ENCODE measurements at regions not wholly inside any gene's neighbourhood (a gene's known extent, or its start where the extent isn't known, plus 50 kb on each side); places are given as distances from the start of the nearest gene placed in this dataset.
"Not testable (repeated sequence)": the region's sequence is repeated elsewhere in the genome, so short reads cannot be mapped to it uniquely, and the experiment has no call there.

GRCh38 chr6:74720923-74721322 is 484.9 kb downstream of the COL12A1 start:
- Mint-ChIP-seq H3K4me3 (no peak overlapping the region), H3K9me3 (no peaks in the 10 kb centered on the region), H3K27me3 (no peaks in the 10 kb centered on the region), H3K27ac (no peak overlapping the region), H3K36me3 (no peaks in the 10 kb centered on the region), H3K4me1 (ENCODE audit: unreplicated experiment) (no peaks in the 10 kb centered on the region)
- TF ChIP-seq, protein P1, sequence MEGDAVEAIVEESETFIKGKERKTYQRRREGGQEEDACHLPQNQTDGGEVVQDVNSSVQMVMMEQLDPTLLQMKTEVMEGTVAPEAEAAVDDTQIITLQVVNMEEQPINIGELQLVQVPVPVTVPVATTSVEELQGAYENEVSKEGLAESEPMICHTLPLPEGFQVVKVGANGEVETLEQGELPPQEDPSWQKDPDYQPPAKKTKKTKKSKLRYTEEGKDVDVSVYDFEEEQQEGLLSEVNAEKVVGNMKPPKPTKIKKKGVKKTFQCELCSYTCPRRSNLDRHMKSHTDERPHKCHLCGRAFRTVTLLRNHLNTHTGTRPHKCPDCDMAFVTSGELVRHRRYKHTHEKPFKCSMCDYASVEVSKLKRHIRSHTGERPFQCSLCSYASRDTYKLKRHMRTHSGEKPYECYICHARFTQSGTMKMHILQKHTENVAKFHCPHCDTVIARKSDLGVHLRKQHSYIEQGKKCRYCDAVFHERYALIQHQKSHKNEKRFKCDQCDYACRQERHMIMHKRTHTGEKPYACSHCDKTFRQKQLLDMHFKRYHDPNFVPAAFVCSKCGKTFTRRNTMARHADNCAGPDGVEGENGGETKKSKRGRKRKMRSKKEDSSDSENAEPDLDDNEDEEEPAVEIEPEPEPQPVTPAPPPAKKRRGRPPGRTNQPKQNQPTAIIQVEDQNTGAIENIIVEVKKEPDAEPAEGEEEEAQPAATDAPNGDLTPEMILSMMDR (conservative IDR thresholded peaks at IDR 0.05): no peak
- DNase-seq (ENCODE audit: extremely low spot score, unreplicated experiment): no peak

GRCh38 chr6:74717591-74717990 is 488.3 kb downstream of the COL12A1 start:
- TF ChIP-seq, protein P1 (conservative IDR thresholded peaks at IDR 0.05): no peak
- Mint-ChIP-seq H3K27ac (no peak overlapping the region), H3K36me3 (no peaks in the 10 kb centered on the region), H3K27me3 (no peaks in the 10 kb centered on the region), H3K9me3 (no peaks in the 10 kb centered on the region), H3K4me3 (no peak overlapping the region), H3K4me1 (ENCODE audit: unreplicated experiment) (no peaks in the 10 kb centered on the region)
- DNase-seq (ENCODE audit: extremely low spot score, unreplicated experiment): no peak

DNA sequence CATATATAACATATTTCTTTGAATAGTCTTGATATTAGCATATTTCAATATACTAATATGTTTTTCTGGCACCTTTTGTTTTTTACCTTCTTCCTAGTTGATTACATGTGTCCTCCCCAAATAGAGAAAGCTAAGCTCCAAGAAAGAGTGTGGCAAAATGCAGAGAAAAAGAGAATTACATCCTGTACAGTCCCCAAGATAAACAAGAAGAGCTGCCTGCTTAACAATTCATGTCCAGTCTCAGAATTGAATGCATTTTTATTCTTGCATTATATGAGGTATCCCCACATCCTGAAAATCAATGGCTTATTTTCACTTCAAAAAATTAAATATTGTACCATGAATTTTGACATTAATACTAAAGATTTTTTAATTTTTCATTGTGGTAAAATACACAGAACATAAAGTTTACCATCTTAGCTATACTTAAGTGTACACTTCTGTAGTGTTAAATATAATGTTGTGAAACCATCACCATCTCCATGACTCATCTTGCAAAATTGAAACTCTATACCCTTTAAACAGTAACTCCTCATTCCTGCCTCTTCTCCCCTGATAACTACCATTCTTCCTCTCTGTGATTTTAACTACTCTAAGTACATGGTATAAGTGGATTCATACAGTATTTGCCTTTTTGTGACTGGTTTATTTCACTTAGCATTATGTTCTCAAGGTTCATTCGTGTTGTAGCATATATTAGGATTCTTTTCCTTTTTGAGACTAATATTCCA is 490.3 kb downstream of the COL12A1 start:
- no peaks in the 10 kb centered on the region for H3K27me3 Mint-ChIP-seq
- no peaks in the 10 kb centered on the region for H3K4me1 Mint-ChIP-seq (ENCODE audit: unreplicated experiment)
- no peaks in the 10 kb centered on the region for H3K9me3 Mint-ChIP-seq
- TF ChIP-seq, protein P1 (conservative IDR thresholded peaks at IDR 0.05): no peak
- H3K4me3 Mint-ChIP-seq: no peak overlapping the region
- DNase-seq (ENCODE audit: extremely low spot score, unreplicated experiment): no peak
- H3K27ac Mint-ChIP-seq: no peak overlapping the region
- no peaks in the 10 kb centered on the region for H3K36me3 Mint-ChIP-seq

DNA sequence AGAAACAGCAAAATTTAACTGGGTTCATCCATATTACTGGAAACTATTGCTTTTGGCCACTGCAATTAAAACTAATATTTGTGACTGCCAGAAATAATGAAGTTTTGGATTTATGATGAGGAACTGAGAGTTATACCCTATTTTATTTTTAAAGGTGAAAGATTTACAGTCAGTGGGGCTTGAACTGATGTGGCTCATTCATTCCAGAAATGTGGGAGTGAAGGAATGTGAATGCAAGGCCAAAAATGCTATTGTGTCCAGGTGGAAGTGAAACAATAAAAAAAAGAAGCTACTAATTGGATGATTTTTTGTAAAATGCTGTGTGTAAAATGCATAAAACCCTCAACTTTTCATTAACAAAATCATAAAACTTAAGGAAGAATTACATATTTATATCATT is 491.9 kb downstream of the COL12A1 start:
- Mint-ChIP-seq H3K27ac (no peak overlapping the region), H3K36me3 (no peaks in the 10 kb centered on the region), H3K27me3 (no peaks in the 10 kb centered on the region), H3K4me1 (ENCODE audit: unreplicated experiment) (no peaks in the 10 kb centered on the region), H3K9me3 (no peaks in the 10 kb centered on the region), H3K4me3 (no peak overlapping the region)
- no peak for DNase-seq (ENCODE audit: extremely low spot score, unreplicated experiment)
- TF ChIP-seq, protein P1 (conservative IDR thresholded peaks at IDR 0.05): no peak

DNA sequence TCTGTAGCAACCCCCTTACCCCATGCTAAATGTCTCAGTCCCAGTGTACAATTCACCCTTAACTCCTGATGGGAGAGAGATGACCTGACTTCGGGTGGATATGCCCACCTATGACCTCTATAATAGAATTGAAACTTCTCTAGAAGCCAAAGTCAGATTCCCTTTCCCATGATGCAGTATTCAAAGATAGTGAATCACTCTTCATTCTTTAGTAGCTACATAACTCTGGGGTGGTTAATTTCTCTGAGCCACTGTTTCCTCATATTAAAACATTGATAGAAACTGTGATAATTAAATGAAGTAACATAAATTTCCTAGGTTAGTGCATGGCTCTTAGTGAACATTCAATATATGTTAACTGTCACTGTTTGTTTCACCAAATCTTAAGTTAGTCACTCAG is 500.4 kb downstream of the COL12A1 start:
- H3K9me3 Mint-ChIP-seq: no peaks in the 10 kb centered on the region

DNA sequence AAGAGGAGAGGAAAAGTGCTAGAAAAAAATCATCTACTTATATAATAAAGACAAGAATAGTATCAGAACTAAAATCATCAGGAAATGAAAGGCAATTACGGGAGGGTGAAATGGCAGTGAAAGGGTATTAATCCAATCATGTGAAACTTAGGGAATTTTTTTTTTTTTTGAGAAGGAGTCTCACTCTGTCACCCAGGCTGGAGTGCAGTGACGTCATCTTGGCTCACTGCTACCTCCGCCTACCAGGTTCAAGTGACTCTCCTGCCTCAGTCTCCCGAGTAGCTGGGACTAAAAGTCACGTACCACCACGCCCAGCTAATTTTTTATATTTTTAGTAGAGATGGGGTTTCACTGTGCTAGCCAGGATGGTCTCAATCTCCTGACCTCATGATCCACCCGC is 501.3 kb downstream of the COL12A1 start:
- H3K4me1 Mint-ChIP-seq (ENCODE audit: unreplicated experiment); H3K27ac Mint-ChIP-seq; H3K36me3 Mint-ChIP-seq; H3K27me3 Mint-ChIP-seq; H3K4me3 Mint-ChIP-seq; H3K9me3 Mint-ChIP-seq; DNase-seq (ENCODE audit: extremely low spot score, unreplicated experiment): not testable (repeated sequence)

More for the DNA sequence above, 500.4 kb downstream of the COL12A1 start:
- Mint-ChIP-seq H3K27me3 (no peaks in the 10 kb centered on the region), H3K4me1 (ENCODE audit: unreplicated experiment) (no peaks in the 10 kb centered on the region), H3K36me3 (no peaks in the 10 kb centered on the region), H3K4me3 (no peak overlapping the region), H3K27ac (no peak overlapping the region)
- TF ChIP-seq, protein P1 (conservative IDR thresholded peaks at IDR 0.05): no peak
- DNase-seq (ENCODE audit: extremely low spot score, unreplicated experiment): no peak

Measured in type B pancreatic cell (in vitro differentiated cells).